Dermis blood vessel endothelial cell (primary cell): ENCODE measurements at regions not wholly inside any gene's neighbourhood (a gene's known extent, or its start where the extent isn't known, plus 50 kb on each side); places are given as distances from the start of the nearest gene placed in this dataset.

Experiments
- DNase-seq: peaks from one replicate; pipeline ENCODE4 v3.0.0; 2010

DNA sequence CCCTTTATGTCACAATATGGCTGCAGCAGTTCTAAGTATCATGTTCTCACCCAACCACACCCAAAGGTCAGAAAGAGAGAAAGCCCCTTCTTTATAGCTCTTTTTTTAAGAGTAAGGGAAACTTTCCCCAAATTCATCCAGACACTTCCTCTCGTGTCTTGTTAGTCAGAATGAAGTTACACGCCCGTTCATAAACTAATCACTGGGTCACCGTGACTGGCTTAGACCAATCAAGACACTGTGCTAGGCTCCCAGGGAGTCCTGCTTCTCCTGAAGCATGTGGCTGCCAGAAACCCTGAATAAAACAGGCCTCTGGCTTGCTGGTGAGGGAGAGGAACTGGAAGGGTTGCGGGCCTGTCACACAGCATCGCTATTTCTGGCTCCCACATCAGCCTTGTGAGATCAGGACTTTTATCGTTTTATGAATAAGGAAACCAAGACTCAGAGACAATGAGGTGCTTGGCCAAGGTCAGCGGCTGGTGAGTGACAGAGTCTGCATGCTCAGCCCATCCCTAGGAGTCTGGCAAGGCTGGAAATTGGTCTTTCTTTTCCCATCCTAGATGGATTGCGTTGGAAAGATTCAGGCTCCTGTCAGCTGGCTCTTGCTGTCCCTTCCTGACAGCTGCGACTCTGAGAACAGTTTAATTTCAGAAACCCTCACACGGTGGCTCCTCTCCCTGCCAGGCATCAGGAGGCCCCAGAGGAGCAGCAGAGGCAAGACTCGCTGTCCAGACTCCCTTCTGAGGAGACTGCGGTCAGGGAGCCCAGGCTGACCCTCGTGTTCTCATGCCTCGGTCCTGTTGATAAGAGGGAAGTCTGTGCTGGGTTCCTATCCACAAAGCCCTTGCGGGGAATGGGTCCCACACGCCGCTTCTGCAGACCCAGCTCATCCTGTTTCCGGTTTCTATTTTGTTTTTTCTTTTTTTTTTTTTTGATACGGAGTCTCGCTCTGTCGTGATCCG lies 104.5 kb upstream of the TAF1B start:
- DNase-seq: peak; percentile 26

DNA sequence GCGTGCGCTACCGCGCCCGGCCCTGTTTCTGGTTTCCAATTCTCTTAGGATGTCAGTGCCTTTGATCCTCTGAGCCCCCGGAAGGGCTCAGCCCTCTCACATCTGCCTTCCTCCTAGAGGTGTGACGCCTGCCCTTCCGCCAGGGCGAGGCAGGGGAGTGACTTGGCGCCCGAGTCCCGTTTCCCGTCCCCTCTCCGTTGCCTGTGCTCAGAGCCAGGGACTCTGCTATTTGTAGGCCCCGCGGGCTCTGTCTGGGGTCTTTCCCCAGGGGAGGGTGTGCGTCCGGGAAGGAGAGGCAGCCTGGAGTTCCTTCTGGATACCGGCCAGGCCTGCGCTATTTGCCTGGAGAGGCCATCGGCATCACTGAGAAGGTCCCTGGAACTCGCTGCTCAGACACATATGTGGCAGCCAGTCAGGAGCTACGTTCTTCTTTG lies 103.7 kb upstream of the TAF1B start:
- peak; percentile 28 for DNase-seq

DNA sequence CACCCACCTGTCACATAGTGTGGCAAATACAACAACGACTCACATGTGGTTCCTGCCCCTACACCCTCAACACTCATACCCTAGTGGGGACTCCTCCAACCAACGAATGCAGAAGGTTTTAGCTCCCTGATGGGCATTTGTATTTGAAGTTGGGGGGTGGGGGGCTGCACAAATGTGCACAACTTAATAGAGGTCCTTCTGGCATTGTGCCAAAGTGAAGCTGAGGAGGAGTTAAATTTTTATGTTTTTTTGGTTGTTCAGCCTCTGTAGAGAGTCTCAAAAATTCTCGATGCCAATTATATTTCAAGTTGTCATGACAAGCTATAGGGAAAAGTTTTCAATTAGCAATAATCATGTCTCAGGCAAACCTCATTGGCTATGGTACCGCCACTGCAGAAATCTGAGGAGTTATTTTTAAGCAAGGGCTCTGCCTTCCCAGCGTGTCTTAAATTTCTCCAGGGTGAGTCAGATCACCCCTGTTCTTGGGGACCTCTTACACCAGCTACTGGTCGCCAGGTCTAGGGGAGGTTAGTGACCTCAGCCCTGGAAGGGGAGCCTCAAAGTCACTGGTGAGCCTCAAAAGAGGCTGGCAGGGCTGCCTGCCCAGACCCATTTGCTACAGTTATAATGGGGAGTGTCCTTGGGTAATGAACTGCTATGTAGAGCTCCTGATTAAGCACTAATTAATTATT lies 102.7 kb upstream of the TAF1B start:
- no peak for DNase-seq

DNA sequence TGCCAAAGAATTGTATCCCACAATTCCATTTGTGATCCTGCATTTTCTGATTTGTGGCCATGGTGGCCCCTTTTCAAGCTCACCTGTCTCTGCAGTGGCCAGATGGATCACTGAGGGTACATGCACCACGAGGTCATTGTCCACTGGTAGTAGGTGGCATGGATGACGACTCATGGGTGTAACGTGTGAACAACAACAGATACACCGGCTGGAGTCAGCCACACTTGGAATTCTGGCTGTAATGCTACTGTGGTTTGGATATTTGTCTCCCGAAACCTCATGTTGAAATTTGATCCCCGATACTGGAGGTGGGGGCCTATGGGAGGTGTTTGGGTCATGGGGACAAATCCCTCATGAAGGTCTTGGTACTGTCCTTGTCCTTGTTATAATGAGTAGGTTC lies 102.2 kb upstream of the TAF1B start:
- no peak for DNase-seq

DNA sequence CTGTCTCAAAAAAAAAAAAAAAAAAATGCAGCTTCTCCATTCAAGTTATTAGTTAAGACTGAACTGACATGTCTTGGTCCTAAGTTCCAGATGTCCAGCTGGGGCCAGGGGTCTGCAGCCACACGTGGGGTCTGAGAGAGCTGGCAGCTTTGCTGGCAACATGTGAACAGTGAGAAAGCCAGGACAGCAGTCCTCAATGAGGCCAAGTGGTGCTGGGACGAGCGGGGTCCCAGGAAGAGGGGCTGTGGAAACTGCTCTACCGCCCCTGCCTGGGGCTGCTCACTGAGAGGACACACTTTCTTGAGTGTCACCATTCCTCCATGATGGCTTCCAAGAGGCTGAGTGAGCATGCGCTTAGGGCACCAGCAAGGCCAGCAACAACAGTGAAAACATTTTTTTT lies 100.7 kb upstream of the TAF1B start:
- no peak for DNase-seq

DNA sequence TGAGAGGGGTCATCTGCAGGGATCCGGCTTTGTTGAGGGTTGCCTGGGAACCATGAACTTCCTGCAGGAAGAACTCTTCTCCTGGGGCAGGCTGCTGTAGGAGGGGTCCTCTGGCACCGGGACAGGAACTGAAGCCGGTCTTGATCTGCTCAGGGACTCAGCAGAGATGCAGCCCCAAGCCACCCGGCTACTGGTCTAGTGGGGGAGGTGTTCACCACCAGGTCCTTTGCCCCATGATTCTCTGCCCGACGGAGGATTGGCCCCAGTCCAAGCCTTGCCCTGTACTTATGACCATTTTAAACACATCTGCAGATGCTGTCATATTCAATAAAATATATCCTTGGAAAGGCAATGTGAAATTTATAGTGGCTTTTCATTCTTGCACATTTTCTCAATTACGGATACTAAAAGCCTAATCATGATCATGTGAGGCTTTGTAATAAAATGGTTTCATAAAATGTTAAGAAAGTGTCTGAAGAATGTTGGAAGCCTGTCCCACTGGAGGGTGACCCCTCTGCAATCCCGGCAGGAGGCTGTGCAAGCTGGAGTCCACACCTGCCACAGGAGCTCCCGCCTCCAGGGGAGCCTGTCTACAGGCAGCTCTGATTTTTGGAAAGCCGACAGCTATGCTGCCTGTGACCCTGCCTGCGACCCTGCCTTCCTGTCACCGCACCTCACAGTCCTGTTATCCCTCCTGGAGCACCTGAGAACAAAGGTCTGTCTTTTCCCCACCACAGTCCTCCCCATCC lies 98.8 kb upstream of the TAF1B start:
- DNase-seq: no peak

DNA sequence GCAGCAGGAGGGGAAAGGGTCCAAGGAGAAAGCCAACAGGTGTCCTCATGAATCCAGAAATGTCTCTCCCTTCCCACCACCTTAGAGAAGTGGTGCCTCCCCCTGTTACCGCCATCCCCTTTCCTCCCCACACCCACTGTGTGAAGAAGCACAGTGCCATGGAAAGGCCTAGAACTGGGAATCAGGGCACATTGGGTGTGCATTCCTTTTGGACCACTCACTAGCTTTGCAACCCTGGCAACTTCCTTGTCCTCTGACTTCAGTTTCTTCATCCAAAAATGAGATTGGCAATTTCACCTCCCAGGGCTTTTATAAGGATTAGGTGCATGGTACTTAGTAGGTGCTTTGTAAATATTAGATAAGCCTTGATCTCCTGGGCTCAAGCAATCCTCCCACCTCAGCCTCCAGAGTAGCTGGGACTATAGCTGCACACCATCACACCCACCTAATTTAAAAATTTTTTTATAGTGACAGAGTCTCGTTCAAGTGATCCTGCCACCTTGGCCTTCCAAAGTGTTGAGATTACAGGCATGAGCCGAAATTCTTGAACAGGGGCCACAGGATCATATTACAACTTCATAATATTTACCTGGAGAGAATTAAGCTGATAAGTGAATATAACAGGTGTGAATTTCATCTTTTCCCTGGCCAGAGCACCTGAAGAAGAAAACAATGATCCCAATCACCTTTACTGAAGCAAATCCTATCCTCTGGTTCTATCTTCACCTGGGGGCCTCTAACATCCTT lies 97.9 kb upstream of the TAF1B start:
- DNase-seq: no peak

DNA sequence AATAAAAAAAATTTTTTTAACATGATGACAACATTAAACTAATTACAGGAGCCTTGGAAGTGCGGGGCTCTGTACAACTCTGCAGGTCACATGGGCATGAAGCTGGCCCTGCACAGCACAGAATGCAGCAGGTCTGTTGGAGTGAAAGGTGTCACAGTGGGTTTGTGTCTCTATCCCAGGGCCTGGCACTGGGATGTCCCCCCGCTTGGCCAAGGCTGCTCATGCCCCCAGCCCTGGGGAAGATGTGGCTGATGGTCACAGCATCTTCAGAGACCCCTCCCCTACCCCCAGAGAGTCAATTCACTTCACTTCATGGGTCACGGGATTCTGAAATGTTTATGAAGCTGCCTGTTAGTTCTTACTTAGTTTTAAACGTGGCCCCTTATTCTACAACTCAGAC lies 95.9 kb upstream of the TAF1B start:
- DNase-seq: no peak

DNA sequence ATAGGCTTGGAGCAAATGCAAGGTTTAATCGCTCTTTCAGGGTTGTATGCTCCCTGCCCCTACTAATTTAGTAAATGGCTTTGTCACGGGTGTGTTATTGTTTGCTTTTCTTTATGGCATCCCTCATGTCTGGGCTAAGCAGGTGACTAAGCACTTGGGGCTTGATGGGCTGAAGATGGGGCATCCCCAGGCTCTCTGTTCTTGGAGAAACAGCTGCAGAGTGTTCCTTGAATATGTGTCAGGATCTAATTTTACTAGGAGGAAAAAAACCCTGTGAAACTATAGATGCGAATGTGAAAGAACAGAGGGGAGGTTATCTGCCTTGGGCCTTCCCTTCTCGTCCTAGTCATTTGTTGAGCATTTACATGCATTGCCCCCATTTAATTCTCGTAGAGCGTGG lies 94.7 kb upstream of the TAF1B start:
- no peak for DNase-seq

DNA sequence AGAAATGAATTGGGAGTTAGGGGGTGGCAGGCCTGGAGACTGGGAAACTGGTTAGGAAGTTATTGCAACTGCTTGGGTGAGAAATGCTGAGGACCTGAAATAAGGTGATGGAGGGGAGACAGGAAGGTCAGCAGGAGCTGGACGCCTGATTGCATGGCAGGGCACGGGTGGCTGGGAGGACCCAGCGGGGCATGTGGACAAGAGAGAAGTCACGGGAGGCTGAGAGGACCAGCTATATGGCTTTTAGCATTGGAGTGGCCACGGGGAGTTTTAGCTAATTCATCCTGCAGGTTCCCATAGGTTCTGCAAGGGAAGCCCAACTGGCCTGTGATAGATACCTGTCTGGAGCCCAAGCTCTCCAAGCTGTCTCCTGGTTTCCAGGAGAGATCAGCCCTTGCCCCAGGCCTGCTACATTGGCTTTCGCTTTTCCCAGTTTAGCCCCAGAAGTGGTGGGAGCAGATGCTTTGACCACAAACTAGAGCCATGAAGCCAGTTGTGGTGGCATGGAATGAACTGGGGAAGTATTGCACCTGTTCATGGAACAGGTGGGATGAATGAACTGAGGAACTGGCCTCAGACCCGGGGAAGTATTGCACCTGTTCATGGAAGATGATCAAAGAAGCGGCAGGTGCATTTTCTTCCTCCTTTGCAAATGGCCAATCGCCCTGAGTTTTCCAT lies 93.6 kb upstream of the TAF1B start:
- DNase-seq: no peak

DNA sequence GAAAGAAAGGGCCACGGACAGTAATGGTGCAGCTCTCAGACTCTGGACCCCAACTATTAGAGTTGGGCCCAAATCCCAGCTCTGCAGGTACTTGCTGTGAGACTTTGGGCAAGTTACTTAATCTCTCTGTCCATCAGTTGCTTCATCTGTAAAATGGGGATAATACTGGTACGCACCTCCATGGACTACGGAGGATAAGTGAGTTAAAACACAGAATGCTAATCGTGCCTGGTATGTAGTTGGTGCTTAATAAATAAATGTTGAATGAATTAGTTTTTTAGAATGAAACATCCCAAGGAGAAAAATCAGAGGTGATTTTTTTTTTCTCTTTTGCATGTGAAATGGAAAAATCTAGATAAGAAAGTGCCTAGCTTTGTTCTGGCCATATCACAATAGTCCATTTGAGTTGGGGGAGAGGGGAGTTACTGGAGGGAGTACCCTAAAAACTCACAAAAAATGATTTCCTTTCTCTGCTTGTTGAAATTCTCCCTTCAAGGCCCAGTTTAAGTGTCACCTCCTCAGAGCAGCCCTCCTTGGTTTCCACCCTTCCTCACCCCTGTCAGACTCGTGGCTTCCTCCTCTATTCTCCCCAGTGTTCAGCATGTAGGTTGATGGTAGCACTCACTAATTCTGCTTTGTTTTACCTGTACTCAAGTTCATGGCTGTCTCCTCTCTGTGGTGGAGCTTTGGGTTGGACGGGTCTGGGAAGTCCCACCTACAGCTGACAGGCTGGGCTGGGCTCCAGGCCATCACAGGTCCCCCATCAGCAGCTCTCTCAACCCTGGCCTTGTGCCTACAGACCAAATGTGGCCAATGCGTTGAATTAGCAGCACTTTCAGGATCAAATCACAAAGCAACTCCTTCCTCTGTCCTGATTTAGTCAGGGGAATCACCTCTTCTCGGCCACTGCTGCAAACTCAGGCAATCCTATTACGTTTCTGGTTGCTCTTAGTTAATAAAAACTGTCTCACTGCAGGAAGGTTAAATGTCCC lies 92.8 kb upstream of the TAF1B start:
- no peak for DNase-seq

DNA sequence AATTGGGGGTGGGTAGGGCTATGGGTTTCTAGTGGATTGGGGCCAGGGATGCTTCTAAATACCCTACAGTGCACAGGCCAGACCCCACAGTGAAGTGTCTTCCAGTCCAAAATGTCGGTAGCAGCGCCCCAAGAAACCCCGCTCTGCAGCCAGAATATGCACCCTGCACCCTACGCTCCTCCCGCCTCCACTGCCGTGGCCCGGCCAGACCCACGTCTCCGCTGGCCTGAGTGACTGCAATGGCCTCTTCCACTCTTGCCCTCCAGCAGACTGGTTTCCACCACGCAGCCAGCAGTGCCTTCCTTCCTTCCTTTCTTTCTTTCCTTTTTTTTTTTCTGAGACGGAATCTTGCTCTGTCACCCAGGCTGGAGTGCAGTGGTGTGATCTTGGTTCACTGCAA lies 91.4 kb upstream of the TAF1B start:
- no peak for DNase-seq

DNA sequence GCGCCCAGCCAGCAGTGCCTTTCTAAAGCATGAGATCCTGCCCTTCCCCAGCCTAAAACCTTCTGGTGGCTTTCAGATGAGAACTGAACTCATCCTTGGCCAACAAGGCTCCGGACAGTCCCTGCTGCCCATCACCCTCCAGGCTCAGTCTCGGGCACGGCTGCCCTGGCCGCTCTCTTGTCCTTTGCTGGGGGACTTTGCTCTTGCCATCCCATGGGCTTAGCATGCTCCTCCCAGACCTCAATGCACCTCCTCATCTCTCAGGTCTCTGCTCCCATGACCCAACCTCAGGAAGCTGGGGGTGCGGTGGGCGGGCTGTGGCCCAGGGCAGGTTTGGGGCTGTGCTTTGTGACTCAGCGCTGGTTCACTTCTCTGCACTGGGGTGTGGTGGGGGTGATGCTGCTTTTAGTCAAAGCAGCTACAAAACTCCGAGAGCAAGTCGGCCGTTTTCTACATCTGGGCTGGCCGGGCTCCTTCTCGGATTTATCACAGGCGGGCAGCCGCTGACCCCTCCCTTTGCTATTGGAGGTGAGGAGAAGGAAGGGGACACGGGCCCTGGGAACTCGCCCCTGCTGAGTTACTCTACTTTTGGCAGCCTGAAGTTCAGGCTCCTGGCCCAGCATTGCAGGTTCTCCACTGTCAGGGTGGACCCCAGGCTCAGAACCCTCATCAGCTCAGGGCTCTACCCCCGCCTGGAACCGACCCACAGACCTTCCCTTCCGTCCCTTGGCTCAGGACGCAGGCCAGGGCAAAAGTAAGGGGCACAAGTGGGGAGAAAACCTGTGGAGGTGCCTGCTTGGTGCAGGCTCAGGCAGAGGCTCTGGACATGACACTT lies 90.6 kb upstream of the TAF1B start:
- DNase-seq: no peak

DNA sequence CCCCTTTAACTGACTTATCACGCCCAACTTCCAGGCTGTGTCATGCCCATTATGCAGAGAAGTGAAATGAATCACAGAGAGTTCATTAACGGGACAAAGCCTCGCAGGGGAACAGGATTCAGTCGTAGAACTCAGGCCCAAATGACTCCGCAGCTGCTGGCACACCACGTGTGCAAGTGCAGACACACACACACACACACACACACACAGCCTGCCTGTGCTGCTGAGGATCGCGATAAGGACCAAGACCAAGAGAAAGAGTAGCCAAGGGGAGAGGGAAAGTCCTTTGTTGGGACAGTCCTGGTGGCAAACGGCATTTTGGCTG lies 90.0 kb upstream of the TAF1B start:
- DNase-seq: peak; percentile 90

DNA sequence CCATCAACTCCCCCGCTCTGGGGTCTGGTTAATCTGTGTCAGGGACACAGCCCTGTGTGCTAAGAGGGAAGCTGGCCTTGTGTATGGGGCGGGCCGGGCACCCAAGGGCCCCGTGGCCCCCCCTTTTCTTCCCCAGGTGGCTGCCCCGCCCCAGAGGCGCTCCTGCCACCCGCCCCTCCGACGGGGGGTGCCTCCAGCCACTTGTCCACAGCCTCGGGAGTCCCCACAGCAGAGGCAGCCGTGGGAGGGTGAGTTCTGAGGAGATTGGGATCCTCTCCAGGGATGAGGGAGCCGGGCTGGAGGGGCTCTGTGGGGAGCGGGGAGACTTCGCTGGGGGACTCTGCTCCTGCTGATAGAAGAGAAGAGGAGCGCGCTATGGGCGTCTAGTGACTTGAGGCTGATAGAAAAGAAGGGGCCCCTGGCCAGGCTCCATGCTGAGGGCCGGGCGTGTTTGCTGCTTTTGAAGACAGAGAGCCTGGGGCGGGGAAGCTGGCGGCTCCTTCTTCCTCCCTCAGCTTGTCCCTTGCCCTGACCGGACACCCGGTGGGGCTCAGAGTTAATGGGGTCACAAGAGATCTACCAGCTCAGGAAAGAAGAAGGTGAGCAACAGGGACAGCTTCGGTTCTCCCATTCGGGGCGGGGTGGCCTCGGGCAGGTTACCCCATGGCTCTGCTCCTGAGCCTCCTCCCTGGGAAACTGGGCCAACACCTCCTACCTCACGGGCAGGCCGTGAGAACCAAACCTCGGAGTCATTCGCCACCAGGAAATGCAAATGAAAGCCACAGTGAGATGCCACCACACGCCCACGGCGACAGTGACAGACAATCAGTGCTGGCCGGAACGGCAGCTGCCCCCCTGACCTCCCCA lies 89.4 kb upstream of the TAF1B start:
- DNase-seq: no peak

DNA sequence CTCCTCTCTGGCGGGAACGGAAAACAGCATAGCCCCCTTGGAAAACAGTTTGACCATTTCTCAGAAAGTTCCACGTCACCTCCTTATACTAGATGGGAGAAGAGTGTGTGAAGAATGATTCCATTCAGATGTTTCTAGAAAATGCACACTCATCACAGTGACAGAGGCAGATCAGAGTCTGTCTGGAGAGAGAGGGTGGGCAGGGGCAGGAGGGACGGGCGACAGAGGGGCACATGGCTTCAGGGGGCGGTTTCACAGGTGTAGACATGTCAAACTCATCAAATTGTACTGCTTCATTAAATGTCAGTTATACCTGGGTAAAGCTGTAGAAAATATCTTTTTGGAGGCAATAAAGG lies 88.8 kb upstream of the TAF1B start:
- DNase-seq: no peak

DNA sequence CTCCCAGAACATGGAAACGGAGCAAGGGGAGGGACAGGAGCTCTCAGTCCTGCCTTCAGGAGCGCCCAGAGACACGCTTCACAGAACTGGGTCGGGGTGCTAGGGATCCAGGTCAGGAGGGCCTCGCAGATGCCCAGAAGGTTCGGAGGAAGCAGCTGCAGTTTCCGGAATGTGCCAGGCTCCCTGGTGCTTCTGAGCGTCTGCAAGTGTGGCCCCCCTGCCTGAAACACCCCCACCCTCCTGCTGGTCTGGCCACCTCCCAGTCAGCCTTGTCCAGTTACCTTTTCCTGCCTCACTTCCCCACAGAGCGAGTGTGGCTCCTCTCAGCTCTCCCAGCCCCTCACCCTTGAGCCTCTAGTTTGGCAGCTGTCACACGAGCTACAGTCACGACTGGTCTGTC lies 88.3 kb upstream of the TAF1B start:
- no peak for DNase-seq

DNA sequence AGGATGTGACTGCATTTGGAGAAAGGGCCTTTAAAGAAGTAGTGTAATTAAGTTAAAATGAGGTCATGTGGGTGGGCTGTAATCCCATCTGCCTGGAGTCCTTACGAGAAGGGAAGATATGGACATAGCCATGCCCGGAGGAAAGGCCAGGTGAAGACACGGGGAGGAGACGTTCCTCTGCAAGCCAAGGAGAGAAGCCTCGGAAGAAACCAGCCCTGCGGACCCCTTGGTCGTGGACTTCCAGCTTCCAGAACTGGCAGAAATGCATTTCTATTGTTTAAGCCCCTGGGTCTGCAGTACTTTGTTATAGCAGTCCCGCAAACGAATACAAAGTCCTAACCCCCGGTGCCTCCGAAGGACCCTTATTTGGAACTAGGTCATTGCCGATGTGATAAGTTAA lies 87.6 kb upstream of the TAF1B start:
- DNase-seq: no peak

DNA sequence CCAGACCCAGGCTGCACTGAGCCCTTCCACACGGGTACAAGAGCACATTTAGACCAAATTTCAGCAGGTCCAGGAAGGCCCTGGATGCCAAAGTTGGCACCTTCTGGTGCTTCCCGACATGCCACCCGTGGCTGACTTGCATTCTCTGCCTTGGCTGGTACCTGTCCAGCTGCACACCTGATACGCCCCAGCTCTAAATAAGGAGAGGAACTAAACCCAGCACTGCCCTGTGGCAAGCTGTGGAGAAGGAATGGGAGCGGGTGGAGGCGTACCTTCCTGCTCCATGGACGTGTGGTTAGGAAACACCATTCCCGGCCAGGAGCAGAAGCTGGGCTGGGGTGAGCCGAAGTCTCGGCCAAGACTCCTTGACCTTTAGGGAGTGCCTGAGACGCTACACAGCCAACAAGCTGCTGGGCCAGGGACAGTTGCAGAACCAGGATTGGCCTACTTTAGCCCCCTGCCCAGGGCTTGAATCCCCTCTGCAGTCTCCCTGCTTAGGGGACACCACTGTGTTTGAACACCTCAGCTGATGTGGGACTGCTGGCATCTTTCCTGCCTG lies 86.5 kb upstream of the TAF1B start:
- DNase-seq: no peak
